Kidney epithelial cell (primary cell): ENCODE measurements at regions not wholly inside any gene's neighbourhood (a gene's known extent, or its start where the extent isn't known, plus 50 kb on each side); places are given as distances from the start of the nearest gene placed in this dataset.

Source experiments
- DNase-seq: peaks from one replicate; pipeline ENCODE4 v3.0.0-alpha.2; 2010; ENCODE audit warnings: low read depth
- H3K27me3 ChIP-seq: 2 replicates; pipeline ENCODE4 v1.6.0; 2011; ENCODE audit warnings: low read length; ENCODE audit not compliant: control insufficient read depth, insufficient read depth
- H3K36me3 ChIP-seq: 2 replicates; pipeline ENCODE4 v1.5.1; 2011; ENCODE audit warnings: low read length; ENCODE audit not compliant: control insufficient read depth, insufficient read depth
- H3K4me3 ChIP-seq: 2 replicates; pipeline ENCODE4 v1.5.1; 2011; ENCODE audit warnings: low read depth, mild to moderate bottlenecking, control low read depth, low read length
- TF ChIP-seq, protein P1 (sequence below): IDR thresholded peaks from 2 replicates; pipeline ENCODE4 v1.5.1; 2011; ENCODE audit warnings: mild to moderate bottlenecking, moderate library complexity, low read length, control low read depth, inconsistent platforms; ENCODE audit not compliant: insufficient read depth, poor library complexity, severe bottlenecking

DNA sequence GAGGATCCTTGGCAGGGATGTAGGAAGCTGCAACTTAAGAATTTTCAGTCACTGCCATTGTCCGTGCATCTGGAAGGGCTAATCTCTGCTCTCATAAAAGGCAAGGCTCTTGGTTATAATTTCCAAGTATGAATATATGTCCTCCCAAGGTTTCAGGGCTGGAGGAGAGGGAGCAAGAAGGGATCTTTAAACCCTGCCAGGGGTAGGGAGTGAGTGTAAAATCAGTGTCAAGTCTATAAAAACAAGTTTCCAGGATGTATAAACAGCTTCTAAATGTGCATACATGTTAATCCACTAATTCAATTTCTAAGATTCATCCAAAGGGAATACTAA, 110.2 kb upstream of the CYRIA start:
- TF ChIP-seq, protein P1, sequence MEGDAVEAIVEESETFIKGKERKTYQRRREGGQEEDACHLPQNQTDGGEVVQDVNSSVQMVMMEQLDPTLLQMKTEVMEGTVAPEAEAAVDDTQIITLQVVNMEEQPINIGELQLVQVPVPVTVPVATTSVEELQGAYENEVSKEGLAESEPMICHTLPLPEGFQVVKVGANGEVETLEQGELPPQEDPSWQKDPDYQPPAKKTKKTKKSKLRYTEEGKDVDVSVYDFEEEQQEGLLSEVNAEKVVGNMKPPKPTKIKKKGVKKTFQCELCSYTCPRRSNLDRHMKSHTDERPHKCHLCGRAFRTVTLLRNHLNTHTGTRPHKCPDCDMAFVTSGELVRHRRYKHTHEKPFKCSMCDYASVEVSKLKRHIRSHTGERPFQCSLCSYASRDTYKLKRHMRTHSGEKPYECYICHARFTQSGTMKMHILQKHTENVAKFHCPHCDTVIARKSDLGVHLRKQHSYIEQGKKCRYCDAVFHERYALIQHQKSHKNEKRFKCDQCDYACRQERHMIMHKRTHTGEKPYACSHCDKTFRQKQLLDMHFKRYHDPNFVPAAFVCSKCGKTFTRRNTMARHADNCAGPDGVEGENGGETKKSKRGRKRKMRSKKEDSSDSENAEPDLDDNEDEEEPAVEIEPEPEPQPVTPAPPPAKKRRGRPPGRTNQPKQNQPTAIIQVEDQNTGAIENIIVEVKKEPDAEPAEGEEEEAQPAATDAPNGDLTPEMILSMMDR, result no peak
- Histone ChIP-seq H3K36me3 (no peaks in the 10 kb centered on the region), H3K4me3 (no peak overlapping the region), H3K27me3 (no peaks in the 10 kb centered on the region)
- DNase-seq, result no peak

DNA sequence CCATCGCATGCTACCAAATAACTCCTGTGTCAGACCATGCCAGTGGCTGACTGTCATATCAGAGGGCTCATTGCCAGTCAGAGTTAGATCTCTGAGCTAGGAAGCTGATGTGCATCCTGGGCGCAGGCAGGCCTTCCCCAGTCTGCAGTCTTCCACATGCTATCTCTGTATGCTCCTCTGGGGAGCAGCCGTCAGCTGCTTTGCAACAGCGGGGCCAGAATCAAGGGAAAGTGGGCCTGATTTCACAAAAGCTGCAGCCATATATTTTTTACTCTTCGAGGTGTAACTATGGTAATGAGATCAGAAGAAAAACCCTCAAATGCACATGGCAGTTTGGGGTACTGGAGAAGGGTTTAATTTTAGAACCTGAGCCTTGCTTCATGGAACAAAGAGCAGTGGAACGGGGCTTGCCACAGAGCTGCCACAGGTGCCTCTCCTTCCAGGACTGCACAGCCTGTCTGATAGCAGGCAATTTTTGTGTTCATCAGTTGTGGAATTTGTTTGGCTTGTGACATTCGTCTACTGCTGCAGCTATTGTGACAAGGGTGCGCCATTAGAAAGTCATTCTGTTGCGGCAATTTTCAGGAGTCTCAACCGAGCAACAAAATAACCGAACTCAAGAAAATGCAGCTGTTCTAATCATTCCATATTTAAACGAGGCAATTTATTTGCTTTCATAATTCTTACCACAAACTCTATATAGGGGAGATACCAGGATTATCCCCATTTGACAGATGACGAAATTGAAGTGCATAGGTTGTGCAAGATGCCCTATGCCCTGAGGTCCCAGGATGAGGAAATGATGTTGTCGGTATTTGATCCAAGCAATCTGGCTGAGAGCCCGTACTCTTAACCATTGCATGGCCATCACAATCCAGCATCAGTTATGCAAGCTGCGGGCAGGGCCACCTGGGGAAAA, 109.6 kb upstream of the CYRIA start:
- Histone ChIP-seq H3K27me3 (no peaks in the 10 kb centered on the region), H3K36me3 (no peaks in the 10 kb centered on the region), H3K4me3 (no peak overlapping the region)
- TF ChIP-seq, protein P1, result no peak
- no peak for DNase-seq

DNA sequence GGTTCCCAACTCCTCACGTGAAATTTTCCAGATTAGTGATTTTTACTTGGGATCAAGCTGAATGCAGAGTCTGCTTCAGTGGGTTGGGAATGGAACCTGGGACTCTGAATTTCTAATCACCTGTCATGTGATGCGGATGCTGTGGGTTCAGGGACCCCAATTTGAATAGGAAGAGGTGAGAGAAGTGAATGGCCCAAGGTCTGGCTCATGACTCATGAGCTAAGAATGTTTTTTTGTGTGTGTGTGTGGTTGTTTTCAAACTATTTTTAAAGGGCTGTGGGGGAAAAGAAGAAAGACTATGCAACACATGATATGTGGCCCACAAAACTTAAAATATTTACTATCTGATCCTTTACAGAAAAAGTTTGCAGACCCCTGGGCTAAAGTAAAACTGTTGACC, 108.5 kb upstream of the CYRIA start:
- no peak overlapping the region for H3K4me3 ChIP-seq
- TF ChIP-seq, protein P1, result no peak
- no peaks in the 10 kb centered on the region for H3K36me3 ChIP-seq
- no peaks in the 10 kb centered on the region for H3K27me3 ChIP-seq
- DNase-seq, result no peak

DNA sequence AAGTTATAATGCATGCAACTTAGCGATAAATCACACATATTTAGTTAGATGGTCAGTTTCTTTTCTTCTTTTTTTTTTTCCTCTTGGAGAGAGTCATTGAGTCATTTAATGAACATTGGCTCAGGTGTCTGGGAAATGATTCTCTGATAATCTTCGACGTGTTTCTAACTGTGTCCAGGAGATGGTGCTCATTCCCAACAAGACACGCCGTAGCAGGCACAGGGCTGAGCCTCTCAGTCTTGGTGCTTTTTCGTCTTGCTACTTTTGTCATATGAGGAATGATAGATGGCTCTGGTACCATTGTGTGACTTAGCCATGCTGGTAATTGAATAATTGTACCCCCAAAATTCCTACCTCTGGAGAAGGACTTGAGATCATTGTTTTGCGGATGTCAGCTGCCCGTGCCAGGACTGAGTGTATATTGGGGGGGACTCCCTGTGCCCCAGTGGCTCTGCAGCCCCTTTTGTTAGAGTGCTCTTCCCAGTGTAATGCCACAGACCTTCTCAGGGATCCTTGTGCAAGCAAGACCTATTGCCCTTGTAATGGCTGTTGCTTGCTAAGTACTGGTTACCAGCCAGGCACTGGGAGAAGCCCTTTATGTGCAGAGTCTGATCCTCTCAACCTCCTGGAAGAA, 107.6 kb upstream of the CYRIA start:
- no peak for DNase-seq
- TF ChIP-seq, protein P1, result peak; percentile 63
- Histone ChIP-seq H3K27me3 (no peaks in the 10 kb centered on the region), H3K36me3 (no peaks in the 10 kb centered on the region), H3K4me3 (no peak overlapping the region)

DNA sequence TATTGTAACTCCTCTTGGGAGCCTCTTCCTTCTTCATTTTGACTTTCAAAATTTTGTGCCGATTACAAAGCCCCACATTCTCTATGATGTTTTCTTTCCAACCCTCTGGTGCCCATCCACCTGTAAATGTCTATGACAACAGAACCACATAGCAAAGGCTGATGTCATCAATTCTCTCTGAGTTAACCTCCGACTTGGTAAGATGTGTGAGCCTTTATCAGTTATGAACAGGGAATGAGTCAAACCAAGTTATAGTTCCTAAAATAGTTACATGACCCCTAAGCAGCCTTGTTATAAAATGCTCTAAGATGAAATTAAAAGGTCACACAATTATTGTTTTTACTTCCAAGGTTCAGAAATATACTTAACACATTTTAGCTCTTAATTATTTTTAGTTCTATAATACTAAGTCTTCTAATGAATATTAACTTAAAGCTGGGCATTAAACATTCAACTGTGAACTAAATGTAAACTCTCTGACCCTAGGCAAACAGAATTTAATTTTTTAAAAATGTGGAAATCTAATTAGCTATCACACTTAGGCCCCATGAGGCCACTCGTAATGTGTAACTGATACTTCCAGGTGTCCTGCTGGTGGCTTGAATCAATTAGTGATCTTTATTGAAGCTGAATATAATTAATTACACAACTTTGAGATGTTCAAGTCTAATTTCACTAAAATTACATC, 102.3 kb upstream of the CYRIA start:
- TF ChIP-seq, protein P1, result no peak
- H3K4me3 ChIP-seq, result no peak overlapping the region
- H3K36me3 ChIP-seq, result no peaks in the 10 kb centered on the region
- no peaks in the 10 kb centered on the region for H3K27me3 ChIP-seq
- no peak for DNase-seq
